BLaER1 treated with 17β-estradiol and CSF1 and Interleukin-3, amounts not matched to agents 10 nM and 100 nM (cell line): ENCODE measurements at regions not wholly inside any gene's neighbourhood (a gene's known extent, or its start where the extent isn't known, plus 50 kb on each side); places are given as distances from the start of the nearest gene placed in this dataset.

Experiments used
- H3K27ac ChIP-seq, 11 experiments: shearing (Covaris generic); formaldehyde crosslinking; 2 replicates each; pipeline ENCODE4 v1.8.1; 2022
- H3K27me3 ChIP-seq, 11 experiments: shearing (Covaris generic); formaldehyde crosslinking; 2 replicates each; pipeline ENCODE4 v1.8.1; 2022
- H3K36me3 ChIP-seq, 11 experiments: shearing (Covaris generic); formaldehyde crosslinking; 2 replicates each; pipeline ENCODE4 v1.8.1; 2022
- H3K4me1 ChIP-seq, 10 experiments: shearing (Covaris generic); formaldehyde crosslinking; 2 replicates each; pipeline ENCODE4 v1.8.1; 2022
- H3K4me2 ChIP-seq, 11 experiments: shearing (Covaris generic); formaldehyde crosslinking; 2 replicates each; pipeline ENCODE4 v1.8.1; 2022
- H3K4me3 ChIP-seq, 10 experiments: shearing (Covaris generic); formaldehyde crosslinking; 2 replicates each; pipeline ENCODE4 v1.8.1; 2022
- H3K9ac ChIP-seq, 11 experiments: shearing (Covaris generic); formaldehyde crosslinking; 2 replicates each; pipeline ENCODE4 v1.8.1; 2022
- H3K9me3 ChIP-seq, 11 experiments: shearing (Covaris generic); formaldehyde crosslinking; replicated peaks in 1 of 11; 2 replicates each; pipeline ENCODE4 v1.8.1; 2022
- H4K20me1 ChIP-seq, 11 experiments: shearing (Covaris generic); formaldehyde crosslinking; 2 replicates each; pipeline ENCODE4 v1.8.1; 2022
- Cebpa-rat ChIP-seq, 11 experiments: shearing (Covaris generic); IDR thresholded peaks; 2 replicates each; pipeline ENCODE4 v1.8.1; 2022

DNA sequence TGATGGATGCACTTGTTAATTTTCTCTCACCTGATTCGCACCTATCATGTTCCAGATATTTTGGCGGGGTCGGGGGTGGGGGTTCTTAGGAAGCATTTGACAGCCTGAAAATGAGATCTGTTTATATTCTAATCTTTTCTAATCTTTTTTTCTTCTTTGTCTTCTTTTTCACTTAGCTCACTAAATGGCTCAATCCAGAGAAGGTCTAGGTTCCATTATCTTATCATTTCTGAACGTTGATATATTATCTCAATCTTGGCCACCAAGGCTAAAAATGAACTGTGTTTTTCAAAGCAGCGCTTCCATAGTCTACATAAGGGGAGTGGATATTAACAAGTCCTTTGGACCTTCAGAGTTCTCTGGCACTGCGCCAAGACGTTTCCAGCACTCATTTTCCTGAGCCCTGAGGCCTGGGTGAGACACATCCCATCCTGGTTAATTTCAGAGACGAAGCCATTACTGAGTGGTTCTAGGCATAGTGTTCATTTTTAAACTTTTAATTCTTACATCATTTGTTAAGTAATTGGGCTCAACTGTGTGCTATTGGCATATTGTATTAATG is 229.0 kb downstream of the SOX11 start:
- Histone ChIP-seq H3K4me1 (no peaks in the 10 kb centered on the region), H3K9me3 (peaks cover 16 to 30% (median 24%) of the 10 kb centered on the region in 11 experiments), H3K4me3 (no peak overlapping the region), H3K36me3 (no peaks in the 10 kb centered on the region), H3K27ac (no peak overlapping the region), H4K20me1 (no peaks in the 10 kb centered on the region), H3K4me2 (no peak overlapping the region), H3K9ac (no peak overlapping the region), H3K27me3 (no peaks in the 10 kb centered on the region)
- no peak for TF ChIP-seq Cebpa-rat (IDR thresholded peaks at IDR 0.05)

DNA sequence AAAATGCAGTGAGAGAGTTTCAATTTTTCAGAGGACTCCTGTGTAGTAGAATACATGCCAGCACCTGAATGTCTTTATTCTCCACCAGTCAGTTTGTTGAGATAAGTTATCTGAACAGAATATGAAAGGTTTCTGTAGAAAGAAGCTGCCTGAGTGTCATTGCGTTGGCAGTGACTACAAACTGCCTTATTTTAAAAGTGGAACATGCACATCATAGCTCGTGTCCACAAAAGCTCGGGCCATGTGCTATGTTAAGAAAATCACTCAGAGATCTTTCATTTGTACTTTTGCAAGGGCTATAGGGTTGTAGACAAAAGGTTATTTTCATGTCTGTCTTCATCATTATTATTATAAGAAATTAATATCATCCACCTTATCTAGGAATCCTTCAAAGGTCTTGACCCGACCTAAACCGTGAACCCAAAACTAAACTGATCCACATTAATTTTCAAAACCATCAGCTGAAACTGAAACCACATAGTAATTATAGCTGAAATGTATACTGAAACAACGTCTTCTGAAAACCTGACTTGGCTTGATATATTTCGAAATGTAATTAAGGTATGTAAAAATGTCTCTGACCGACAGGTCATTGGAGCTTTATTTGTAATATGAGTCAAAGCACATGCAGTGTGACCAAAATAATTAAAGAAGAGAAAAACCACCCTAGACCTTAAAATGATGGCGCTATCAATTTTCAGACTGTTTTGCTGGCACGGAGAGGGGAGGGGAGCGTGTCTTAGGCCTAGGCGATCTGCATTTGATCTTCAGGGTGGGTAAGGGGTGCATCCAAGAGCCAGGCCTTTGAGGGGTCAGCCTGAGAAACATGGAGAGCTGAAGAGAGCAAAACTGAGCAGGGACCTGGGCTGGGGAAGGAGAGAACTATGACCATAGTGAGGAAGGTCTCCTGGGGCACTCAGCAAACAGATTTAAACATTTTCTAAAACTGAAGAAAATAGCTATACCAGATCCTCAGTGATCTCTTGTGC is 232.1 kb downstream of the SOX11 start:
- Histone ChIP-seq H4K20me1 (no peaks in the 10 kb centered on the region), H3K9me3 (peaks cover 0 to 5% (median 1%) of the 10 kb centered on the region in 11 experiments; a peak in 9 of 22 replicates), H3K9ac (no peak overlapping the region), H3K4me3 (no peak overlapping the region), H3K27me3 (no peaks in the 10 kb centered on the region), H3K4me1 (no peaks in the 10 kb centered on the region), H3K4me2 (no peak overlapping the region), H3K36me3 (no peaks in the 10 kb centered on the region), H3K27ac (no peak overlapping the region)
- TF ChIP-seq Cebpa-rat (IDR thresholded peaks at IDR 0.05): no peak

DNA sequence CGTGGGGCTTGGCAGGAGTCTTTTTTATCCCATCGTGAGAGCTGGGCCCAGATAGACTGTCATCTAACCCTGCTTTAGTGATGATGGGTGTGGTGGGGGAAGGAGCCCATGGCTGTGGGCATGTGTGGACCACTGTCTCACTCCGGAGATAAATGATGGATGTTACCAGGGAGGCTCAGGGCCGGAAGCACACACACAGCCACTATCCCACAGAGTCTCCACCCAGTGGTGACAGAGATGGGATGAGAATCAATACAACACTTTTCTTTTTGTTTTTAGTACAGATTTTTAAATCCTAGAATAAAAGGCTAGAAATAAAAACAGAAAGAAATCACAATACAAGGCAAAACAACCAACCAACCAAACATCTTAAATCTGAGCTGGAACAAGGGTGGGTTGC is 233.4 kb downstream of the SOX11 start:
- Histone ChIP-seq H3K27ac (no peak overlapping the region), H3K27me3 (no peaks in the 10 kb centered on the region), H3K4me3 (no peak overlapping the region), H3K9me3 (no peaks in the 10 kb centered on the region), H3K4me2 (no peak overlapping the region), H3K4me1 (no peaks in the 10 kb centered on the region), H4K20me1 (no peaks in the 10 kb centered on the region), H3K9ac (no peak overlapping the region), H3K36me3 (no peaks in the 10 kb centered on the region)
- TF ChIP-seq Cebpa-rat (IDR thresholded peaks at IDR 0.05): no peak

DNA sequence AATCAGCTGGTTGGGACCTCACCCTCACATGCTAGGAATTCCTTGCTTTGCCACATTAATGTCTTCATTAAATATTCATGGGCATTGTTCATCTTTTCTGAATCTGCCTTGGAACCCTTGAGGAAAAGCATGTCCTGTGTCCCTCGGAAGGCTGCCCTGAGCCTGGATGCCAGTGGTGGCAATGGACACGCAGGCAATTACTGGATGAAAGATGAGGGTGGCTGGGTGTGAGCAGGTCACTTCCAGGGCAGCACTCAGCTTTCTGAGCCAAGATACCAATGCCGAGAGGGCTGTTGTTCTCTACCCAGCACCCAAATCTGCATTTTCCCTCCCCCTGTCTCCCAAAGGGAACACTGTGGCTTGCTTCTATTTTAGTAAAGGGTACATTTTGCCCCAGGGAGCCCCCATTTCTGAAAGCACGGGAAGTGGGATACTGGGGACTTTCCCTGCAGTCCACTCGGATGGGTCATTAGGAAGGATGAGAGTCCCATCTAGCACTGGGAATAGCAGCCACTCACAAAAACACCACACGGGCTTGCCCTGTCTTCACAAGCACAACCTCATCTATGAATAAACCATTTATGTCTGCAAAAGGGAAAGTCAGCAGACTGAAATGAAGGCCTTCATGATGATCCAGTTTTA is 234.8 kb downstream of the SOX11 start:
- no peak overlapping the region for H3K4me3 ChIP-seq
- H3K9me3 ChIP-seq: no peaks in the 10 kb centered on the region
- H3K9ac ChIP-seq: no peak overlapping the region
- TF ChIP-seq Cebpa-rat (IDR thresholded peaks at IDR 0.05): no peak
- no peak overlapping the region for H3K4me2 ChIP-seq
- no peaks in the 10 kb centered on the region for H3K27me3 ChIP-seq
- no peaks in the 10 kb centered on the region for H3K4me1 ChIP-seq
- H3K36me3 ChIP-seq: no peaks in the 10 kb centered on the region
- no peaks in the 10 kb centered on the region for H4K20me1 ChIP-seq
- no peak overlapping the region for H3K27ac ChIP-seq

DNA sequence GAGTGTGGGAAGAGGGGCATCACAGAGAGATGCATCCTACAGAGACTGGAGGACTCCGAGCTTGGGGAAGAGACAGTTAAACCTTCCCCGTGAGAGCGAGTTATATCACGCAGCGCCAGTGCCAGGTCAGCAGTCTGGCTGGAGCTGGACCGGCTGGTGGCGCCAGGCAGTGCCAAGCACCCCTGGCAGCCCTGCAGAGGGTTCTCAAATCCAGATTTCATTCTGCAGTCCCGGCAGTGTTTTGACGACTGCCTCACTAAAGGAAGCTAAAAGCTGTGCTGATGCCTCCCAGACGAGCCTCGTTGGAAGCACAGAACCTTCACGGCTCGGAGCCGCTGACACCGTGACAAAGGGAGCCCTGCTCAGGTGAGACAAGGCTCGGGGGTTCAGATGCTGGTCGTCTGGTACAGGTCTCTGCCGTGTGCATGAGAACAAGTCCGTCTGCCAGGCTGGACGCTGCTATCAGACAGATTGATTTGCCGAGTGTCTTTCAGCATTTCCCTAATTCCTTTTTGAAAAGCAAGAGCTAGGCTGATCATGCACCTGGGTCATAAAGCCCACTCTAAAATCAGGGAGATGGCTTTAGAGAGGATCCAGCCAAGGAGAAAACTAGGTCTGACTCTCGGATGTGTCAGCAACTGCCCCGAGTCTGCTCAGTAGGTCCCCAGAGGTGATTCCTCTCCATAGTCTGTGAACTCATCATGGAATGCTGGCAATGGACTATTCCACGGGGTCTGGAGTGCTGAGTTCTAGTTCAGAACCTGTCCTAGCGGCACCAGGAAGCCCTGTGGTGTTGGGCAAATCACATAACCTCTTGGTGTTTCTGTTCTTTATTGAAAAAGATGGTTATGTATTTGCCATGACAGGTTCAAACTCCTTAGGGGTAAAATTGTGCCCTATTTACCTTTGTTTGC is 240.6 kb downstream of the SOX11 start:
- no peak overlapping the region for H3K27ac ChIP-seq
- no peaks in the 10 kb centered on the region for H3K27me3 ChIP-seq
- no peak overlapping the region for H3K4me2 ChIP-seq
- H3K36me3 ChIP-seq: no peaks in the 10 kb centered on the region
- H3K9ac ChIP-seq: no peak overlapping the region
- H3K4me3 ChIP-seq: no peak overlapping the region
- no peaks in the 10 kb centered on the region for H4K20me1 ChIP-seq
- H3K4me1 ChIP-seq: no peaks in the 10 kb centered on the region
- H3K9me3 ChIP-seq: no peaks in the 10 kb centered on the region; a peak in 1 of 22 replicates
- no peak for TF ChIP-seq Cebpa-rat (IDR thresholded peaks at IDR 0.05)

DNA sequence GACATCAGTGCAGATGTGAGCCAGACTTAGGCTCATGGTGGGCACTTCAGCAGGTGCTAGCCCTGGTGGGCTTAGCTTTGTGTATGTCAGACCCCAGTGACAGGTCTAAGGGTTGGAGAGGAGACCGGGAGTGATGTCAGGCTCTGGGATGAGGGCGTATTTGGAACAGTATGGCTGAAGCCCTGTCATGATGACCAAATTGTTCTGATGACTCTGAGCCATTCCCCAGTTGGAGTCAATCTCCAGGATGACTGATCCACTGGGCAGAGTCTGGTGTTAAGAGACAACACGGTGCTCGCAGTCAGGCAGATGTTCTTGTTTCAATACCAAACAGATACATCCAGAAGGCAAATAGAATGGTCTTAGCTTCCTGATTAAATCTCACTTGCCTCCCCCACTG is 241.5 kb downstream of the SOX11 start:
- no peak for TF ChIP-seq Cebpa-rat (IDR thresholded peaks at IDR 0.05)
- Histone ChIP-seq H3K27me3 (no peaks in the 10 kb centered on the region), H3K4me2 (no peak overlapping the region), H3K4me1 (no peaks in the 10 kb centered on the region), H4K20me1 (no peaks in the 10 kb centered on the region), H3K4me3 (no peak overlapping the region), H3K36me3 (no peaks in the 10 kb centered on the region), H3K9ac (no peak overlapping the region), H3K9me3 (no peaks in the 10 kb centered on the region; a peak in 1 of 22 replicates), H3K27ac (no peak overlapping the region)

DNA sequence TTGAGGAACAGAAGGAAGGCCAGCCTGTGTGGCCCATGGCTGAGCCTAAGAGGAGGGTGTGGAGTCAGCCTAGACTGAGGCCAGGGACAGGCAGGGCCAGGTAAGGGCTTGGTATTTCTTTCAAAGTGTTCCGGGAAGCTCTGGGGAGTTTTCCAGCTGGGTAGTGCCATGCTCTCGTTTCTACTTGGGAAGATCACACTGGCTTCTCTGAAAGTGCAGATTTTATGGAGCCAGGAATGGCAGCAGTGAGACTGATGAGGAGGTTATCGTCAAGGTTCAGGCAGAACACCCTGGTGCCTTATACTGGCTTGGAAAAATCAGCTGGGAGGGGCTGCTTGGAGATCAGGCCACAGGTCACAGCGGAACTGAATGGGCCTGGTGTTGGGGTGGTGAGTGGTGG is 245.1 kb downstream of the SOX11 start:
- no peak for TF ChIP-seq Cebpa-rat (IDR thresholded peaks at IDR 0.05)
- Histone ChIP-seq H3K36me3 (no peaks in the 10 kb centered on the region), H3K4me3 (no peak overlapping the region), H3K9me3 (no peaks in the 10 kb centered on the region; a peak in 1 of 22 replicates), H3K27me3 (no peaks in the 10 kb centered on the region), H3K27ac (no peak overlapping the region), H3K9ac (no peak overlapping the region), H3K4me1 (peaks cover 9 to 11% (median 11%) of the 10 kb centered on the region in 10 experiments), H3K4me2 (no peak overlapping the region), H4K20me1 (no peaks in the 10 kb centered on the region)

DNA sequence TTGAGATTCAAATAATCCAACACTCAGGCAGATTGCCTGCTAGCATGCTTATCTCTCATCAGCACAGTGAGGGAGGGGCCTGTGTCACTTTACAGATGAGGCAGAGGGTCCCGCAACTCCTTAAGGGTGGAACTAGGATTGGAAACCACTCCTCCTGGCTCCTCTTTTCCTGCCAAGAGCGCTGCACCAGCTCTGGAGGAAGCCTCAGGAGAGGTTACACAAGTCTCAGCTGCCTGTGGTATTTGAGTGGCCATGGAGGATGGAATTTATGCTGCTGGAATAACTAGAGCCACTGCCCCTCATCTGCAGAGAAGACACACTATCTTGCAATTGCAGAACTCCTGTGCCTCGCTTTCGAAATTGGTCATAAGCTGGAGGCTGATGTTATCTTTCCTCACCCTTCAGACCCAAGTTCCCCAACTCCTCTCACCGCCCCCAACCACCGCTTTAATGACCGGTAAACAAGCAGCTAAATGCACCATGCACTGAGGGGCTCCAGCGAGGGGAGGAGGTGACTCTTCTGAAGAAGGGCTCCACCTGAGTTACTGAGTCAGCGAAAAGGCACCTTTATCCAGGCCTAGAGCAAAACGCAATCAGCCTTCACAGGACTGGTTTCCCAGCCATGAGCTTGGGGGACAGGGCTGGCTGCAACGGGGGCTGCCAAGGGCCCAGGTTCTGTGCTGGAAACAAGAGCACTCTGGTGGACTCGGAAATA is 245.8 kb downstream of the SOX11 start:
- Histone ChIP-seq H3K36me3 (no peaks in the 10 kb centered on the region), H3K4me1 (peaks cover 16 to 18% (median 18%) of the 10 kb centered on the region in 10 experiments), H3K27ac (no peak overlapping the region), H4K20me1 (no peaks in the 10 kb centered on the region), H3K9me3 (no peaks in the 10 kb centered on the region; a peak in 1 of 22 replicates), H3K4me3 (no peak overlapping the region), H3K9ac (no peak overlapping the region), H3K4me2 (no peak overlapping the region), H3K27me3 (no peaks in the 10 kb centered on the region)
- no peak for TF ChIP-seq Cebpa-rat (IDR thresholded peaks at IDR 0.05)
